AG08395 (cell line): ENCODE measurements at regions not wholly inside any gene's neighbourhood (a gene's known extent, or its start where the extent isn't known, plus 50 kb on each side); places are given as distances from the start of the nearest gene placed in this dataset.

Experiments used
- DNase-seq: peaks from one replicate; pipeline ENCODE4 v3.0.0; 2012; ENCODE audit warnings: mixed read lengths, low spot score

DNA sequence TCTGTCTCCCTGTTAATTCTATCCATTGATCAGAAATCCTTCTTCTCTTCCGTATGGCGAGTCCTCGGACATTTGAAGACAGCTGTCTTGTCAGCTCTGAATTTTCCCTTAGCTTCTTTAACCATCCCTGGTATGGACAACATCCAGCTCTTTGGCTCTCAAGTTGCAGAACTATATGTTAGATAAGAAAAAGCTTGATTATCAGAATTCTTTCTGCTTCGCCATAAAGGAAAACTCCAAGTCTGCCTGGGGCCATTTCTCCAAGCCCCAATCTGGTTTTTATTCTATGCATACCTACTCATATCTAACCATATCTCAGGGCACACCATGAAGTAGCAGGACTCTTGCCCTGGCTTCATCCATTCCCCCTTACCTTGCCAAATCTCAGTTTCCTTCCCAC, 215.7 kb upstream of the TMC3 start:
- DNase-seq: no peak

DNA sequence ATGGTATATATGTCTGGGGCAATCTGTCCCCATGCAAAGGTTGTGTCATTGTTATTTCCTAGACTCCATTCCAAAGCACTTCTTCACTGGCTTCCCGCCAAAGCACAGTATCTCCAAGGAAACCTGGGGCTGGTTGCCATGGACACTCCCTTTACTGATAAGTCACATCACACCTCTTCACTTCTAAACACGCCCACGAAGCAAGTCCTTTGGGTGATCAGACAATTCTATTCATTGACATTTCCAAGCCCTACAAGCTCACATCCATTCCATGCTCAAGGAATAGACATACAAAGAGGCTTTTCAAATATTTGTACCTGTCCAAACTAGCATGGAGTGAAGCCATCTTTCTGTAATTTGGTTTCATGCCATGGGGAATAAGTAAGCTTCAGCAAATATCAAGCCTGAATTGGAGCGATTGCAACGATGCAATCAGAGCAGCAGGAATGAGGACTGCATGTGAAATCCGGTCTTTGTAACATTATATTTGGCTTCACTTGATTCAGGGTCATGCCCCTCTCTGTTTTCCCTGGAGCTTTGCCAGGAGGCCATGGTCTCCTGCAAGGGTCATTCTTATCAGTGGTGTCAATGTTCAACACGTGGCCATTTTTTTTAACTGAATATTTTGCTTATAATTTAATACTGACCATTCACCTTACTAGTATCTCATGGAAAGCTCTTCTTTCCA, 201.6 kb upstream of the TMC3 start:
- DNase-seq: no peak

DNA sequence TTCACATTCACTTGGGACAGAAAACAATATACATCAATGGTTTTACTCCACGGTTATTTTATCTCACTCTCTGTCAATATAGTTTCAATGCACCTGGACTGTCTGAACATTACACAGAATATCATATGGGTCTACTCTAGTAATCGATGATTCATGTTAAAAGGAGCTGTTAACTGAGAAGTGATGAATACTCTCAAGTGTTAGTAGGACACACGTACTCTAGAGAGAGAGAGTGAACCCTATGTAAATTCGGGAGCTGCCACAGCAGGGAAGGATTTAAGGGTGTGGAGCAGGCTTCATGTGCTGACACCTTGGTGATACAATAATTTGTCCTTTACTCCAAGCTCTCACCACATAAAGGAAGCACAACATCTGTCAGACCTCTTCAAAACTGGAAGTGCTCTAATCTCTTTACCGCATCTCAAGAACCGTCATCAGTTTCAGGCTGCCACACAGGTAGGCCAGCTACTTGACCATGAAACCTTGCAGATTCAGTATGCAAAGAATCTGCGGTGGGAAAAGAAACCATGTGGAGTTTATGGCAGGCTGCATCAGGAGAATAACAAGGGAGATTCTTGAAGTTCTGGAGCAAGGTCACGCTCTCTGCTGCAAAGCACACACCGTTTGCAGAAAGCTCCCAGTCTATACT, 199.2 kb upstream of the TMC3 start:
- DNase-seq: no peak

DNA sequence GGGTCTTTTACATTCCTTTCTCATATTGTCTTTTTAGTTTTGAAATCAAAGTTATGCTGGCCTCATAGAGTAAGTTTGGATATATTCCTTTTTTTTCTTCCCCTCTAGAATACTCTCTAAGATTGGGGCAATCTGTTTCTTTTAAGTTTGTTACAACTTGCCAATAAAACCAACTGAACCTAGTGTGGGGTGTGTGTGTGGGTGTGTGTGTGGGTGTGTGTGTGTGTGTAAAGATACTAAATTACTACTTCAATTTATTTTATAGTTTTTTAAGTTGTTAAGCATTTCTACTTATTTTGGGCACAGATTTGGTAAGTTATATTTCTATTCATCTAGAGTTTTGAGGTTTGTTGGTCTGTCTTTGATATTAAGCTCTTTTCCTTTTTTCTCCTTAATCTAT, 198.2 kb upstream of the TMC3 start:
- DNase-seq: no peak

DNA sequence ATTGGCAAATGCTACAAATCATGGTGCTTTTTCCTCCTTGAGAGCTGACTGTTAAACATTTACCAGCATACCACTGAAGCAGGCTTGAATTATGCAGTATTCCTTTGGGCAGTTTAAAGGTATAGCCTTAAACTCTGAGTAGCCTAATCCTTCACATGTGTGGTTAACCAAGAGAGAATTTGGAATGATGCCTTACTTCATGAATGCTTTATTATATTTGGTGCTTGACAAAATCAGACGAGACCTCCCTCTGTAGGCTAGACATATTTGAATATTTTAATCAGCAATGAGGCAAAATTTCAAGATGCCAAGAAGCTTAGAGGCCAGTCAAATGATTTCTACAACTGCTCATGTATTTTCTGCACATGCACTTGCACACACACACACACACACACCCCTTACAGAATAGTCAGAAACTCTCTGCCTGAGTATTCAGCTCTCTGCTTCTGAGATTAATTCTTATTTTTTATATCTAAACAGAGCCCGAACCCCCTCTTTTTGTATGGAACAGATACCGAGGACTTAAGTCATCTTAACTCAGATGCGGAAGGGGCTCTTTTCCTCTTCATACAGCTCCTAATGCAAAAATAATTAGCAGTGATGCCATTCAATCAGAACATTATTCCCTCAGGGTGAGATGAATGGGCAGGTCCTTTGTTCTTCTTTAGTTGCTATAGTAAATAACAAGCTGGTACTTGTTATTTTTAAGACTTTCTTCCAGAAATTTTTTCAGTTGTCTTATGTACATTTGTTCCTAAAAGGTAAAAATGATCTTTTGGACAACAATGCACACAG, 195.5 kb upstream of the TMC3 start:
- DNase-seq: no peak

DNA sequence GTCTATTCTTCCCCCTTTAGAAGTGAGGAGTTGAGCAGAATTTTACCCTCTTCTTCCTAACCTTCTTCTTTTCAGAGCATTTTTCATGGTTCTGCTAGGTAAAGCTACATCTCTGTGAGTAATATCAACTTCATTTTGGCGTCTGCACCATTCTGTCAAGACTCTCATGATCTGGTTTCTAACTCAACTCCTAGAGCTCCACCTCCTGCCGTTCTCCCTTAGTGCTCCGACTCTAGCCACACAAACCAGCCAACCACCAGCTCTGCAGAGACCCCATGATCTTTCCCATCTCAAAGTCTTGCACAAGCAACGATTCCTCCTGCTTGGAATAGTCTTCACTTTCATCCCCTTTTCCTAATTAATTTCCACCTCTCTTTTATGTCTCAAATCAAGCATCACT, 193.9 kb upstream of the TMC3 start:
- no peak for DNase-seq

DNA sequence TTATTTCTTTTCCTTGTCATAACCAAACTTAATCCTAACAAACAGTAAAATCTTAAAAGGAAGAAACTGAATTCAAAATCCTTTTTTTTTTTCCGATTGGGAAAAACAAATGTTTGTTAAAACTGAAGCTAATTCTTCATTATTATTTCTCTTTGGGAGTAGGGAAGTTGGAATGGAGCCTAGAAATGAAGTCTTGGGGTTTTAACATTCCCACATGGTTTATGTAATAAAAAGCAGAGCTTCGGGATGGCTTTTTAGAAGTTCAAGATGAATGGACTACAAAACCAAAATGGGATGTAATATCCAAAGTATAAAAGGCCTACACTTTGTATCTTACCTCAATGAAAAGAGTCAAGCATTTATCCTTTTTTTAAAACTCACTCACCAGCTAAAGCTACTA, 189.0 kb upstream of the TMC3 start:
- no peak for DNase-seq

DNA sequence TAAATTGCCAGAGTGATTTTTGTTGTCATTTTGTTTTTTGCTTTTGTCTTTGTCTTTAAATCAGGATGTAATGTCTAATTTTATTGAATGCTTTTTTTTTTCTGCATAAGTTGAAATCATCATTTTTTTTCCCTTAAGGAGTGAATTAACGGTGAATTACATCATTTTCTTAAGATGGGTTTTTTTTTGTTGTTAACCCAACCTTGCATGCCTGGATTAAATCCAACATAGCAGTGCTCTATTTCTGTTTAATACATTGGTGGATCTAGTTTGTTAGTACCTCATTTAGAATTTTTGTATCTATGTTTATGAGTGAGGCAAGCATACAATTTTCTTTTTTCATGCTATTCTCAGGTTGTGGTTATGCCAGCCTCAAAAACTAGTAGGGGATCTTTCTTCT, 186.4 kb upstream of the TMC3 start:
- DNase-seq: no peak

DNA sequence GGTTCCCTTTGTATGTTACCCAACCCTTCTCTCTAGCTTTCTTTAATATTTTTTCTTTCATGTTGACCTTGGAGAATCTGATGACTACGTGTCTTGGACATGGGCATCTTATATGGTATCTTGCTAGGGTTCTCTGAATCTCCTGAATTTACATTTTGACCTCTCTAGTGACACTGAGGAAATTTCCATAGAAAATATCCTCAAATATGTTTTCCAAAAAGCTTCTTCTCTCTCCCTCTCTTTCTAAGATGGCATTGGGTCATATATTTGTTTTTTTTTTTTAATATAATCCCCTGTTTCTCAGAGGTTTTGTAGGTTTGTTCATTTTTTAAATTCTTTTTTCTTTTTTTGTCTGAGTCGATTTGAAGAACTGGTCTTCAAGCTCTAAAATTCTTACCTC, 184.0 kb upstream of the TMC3 start:
- DNase-seq: no peak

DNA sequence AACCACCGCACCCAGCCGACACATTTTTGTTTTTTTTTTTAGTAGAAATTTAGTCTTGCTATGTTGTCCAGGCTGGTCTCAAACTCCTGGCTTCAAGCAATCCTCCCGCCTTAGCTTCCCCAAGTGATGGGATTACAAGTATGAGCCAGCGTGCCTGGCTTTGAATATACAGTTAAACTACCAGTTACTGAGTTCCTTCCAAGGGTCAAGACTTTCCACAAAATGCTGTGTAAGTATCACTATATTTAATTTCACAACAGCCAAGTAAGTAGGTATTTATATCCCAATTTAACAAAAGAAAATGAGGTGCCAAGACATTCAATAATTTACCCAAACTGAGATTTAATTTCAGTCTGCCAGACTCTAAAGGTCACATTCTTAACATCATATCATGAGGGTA, 181.3 kb upstream of the TMC3 start:
- no peak for DNase-seq

DNA sequence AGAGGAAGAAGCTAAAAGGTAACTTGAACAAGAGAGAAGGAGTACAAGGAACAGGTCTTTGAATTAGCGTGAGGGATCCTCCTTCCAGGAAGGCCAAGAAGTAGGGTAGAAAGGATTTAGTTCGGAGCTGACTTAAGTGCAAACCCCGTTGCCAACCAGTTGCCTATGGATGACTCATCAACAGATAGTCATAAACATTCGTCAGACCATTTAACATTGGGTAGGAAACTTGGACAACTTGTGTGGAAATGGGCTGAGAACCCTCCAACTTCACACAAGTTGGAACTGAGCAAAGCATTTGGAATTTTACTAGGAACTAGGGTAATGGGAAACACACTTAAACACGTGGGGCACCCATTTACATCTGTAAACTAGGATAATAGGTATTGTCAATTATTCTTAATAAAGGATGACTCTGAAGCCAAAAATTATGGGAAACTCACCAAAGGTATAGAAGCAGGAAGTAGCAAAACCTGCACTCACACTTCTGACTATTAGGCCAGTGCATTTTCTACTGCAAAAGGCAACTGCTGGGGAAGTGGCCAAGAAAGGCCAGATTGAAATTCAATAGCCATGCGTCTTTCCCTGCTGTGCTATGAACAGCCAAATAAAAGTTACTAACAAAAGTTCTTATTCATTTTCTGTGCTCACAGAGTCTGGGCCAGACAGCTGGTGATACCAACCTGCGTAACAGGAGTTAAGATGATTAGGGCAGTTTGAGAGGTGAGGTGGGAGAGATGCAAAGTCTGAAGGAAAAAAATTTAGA, 174.5 kb upstream of the TMC3 start:
- DNase-seq: no peak

DNA sequence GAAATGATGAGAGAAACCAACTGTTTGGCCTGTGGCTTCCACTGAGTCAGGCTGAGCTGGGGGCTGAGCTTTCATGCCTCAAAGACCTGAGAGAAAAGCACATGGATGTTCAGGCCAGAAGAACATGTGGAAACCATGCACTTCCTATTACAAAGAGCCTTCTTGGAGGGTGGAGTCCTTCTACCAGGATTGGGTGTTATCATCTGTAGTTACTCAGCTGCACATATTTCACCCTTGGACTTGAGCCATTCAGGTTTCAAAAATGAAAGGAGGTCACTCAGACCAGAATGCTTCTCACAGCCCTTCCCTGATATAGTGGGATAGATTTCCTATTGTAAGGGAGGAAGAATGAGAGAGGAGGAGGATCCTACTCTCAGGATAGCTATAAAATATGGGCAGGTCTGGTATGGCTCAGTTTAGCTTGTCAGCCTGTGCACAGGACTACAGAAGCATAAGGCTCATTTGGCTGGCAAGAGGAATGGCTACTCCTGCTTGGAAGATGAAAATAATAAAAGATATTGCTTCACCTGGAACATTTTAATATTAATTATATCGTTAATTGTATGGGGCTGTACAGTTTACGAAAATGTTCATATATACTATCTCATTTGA, 173.6 kb upstream of the TMC3 start:
- no peak for DNase-seq

DNA sequence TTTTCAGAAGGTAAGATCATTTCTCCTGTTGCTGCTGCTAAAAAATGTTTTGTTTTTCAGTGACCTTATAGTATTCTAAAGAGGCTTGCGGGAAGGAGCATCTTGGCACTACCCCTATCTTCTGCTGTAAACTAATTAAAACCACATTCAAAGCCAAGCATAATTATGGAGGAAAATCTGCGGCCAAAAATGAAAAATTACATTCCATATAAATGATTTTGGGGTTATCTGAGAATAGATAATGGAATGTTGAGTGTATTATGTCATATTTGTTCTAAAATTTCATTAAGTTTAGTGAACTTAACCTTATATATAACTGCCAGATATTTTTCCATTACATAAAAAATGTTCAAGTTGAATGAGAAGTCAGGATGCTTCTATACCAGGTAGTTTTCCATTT, 170.4 kb upstream of the TMC3 start:
- no peak for DNase-seq

DNA sequence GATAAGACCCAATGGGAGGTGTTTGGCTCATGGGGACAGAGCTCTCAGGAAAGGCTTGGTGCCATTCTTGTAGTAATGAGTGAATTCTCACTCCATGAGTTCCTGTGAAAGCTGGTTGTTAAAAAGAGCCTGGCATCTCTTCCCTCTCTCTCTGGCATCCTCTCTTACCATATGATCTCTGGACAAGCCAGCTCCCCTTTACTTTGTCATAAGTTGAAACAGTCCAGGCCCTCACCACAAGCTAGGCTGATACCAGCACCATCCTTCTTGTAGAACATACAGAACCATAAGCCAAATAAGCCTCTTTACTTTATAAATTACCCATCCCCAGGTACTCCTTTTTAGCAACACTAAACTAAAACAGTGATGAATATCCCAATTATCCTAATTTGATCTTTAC, 166.9 kb upstream of the TMC3 start:
- no peak for DNase-seq

DNA sequence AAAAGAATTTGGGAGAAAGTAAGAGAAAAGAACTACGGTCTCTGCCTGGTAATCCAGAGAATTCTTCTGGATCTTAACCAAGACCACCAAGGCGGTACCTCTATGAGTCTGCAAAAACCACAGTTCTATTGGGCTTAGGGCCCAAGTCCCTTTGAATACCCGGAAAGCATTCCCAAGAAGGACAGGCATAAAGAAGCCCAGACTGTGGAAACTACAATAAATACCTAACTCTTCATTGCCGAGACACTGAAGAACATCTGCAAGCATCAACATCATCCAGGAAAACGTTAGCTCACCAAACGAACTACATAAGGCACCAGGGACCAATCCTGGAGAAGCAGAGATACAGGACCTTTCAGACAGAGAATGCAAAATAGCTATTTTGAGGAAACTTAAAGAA, 162.3 kb upstream of the TMC3 start:
- DNase-seq: no peak

DNA sequence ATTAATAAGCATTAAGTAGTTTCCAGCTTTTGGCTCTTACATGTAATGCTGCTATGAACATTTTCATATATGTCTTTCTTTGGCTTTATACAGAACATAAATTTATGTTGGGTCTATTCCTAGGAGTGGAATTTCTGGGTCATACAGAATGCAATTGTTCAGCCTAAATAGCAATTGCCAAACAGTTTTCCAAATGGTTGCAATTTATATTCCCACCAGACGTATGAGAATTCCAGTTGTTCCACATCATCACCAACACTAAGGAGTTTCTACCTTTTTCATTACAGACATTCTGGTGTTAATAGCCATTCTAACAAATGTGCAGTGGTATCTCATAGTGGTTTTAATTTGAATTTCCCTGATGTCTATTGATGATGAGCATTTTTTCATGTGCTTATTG, 160.1 kb upstream of the TMC3 start:
- no peak for DNase-seq

DNA sequence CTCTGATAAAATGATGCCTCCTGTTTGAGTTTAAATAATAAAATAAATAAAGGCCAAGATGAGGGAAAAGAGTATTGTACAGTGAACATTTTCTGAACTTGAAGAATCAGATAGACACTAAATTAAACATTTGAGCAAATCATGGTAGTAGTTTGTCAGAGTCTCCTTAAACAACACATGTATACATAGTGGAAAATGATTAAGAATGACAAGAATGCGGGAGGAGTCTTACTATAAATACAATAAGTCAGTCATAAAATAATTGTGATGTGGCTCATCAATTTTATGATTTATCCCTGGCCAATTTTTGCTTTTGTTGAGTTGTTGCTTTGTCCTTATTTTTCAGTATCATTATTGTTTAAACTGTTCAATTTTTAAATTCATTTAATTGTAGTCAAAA, 158.0 kb upstream of the TMC3 start:
- DNase-seq: no peak

DNA sequence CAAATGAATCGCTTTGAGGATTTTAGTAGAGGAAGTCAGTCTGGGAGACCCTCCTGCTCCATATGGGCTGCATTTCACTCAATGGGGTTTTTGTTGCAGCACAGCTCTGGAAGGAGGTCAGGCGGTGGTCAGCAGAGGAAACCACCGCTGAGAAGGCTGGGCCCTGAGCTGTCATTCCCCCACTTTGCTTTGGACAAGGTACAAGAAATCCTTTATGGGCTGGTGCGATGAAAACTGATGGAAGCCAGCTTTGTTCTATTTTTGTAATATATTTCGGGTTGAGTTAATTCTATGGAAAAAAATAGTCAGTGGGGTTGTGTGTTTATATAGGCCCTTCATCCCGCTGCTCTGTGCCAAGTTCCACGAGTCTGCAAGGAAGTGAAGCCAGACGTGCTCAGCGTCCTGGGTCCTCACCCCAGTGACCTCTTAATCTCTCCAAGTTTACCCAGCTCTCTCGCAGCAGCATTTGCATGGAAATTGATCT, 157.1 kb upstream of the TMC3 start:
- DNase-seq: no peak

DNA sequence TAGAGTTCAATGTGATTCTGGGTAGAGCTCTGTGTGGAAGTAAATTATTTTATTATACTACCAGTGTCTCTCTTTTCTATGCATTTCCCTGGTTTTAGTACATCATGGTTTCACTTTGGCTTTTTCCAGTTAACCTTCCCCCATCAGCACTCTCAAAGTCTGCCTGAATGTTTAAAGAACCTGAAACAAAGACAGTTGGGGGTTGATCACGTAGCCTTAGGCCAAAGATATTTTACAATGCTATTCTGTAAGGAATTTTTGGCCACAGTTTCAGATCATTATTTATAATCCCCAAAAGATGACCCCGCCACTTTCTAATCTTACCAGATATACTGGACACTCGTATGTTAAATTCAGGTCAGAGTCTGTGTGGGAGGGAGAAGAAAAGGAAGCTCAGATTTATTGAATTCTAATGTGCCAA, 156.3 kb upstream of the TMC3 start:
- no peak for DNase-seq

DNA sequence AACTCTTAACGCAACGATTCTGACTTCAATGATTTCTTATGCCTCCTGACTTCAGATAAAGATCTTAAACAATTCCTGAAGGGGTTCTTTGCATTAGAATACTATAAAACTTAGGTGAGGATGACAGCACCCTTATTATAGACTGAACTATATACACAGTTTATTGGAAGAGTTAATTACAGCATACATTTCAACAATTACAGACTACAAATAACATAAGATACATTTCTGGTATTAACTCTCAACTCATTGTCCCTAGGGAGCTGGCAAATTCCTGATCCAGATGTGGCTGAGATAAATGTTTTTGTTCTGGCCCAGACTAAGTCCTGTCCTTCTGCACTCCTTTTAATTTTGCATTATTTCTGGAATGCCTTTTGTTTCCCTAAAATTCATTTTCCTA, 155.5 kb upstream of the TMC3 start:
- no peak for DNase-seq

DNA sequence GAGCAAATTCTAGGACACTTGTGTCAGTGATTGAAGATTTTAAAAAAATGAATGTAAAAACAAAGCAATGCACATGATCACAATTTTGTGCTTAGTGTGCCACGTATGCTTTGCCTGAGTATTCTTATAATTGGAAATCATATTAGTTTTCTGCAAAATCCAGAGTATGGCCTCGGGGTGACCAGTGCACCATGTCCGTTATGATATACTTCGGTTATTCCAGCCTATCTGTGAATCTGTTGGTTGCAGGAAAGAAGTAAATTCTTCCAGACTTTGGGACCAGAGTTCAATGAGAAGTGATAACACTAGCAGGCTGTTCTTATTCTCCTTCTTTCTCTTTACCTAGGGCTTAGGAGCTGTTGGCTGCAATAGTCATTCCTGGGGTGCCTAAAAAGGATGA, 152.0 kb upstream of the TMC3 start:
- no peak for DNase-seq

DNA sequence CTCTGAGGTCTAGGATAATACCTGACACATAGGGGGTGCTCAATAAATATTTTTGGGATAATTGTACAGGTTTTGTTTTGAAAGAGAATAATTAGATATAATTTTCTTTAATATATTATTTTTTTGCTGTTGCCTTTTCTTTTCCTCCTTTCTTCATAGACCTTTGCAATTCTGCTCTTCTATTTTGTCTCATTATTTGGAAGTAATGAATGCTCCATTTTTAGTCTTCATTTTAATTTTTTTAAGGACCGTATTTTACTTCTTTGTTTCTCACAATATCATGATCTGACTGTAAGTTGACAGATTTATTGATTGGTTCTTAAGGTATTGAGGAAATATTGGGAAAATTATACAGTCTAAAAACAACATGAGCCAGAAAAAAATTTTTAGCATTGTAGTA, 150.5 kb upstream of the TMC3 start:
- DNase-seq: no peak
